H1 (cell line): ENCODE measurements at regions not wholly inside any gene's neighbourhood (a gene's known extent, or its start where the extent isn't known, plus 50 kb on each side); places are given as distances from the start of the nearest gene placed in this dataset.

Experiments
- CTCF ChIA-PET: fragments of 300-600 bp; sonication (Branson Sonifier 250); formaldehyde crosslinking; loops from one replicate; lab custom pipeline; 2021; ENCODE audit not compliant: partially characterized antibody; lab: Charles Lee
- POLR2A ChIA-PET: fragments of 300-600 bp; sonication (Branson Sonifier 250); formaldehyde crosslinking; loops from one replicate; lab custom pipeline; 2021; ENCODE audit warnings: inconsistent platforms; ENCODE audit not compliant: partially characterized antibody; lab: Charles Lee
- DNase-seq, 2 experiments: peaks; one replicate each; pipeline versions ENCODE4 v3.0.0 to v3.0.0-alpha.2; 2010 to 2022; ENCODE audit warnings: low spot score in 2 of 2, low read depth in 1 of 2, mixed read lengths in 1 of 2
- FAIRE-seq: peaks from 2 replicates; lab custom pipeline; 2011; peaks lifted over from hg19 to GRCh38; lab: Jason Lieb, UNC
- H2AFZ ChIP-seq: 2 replicates; pipeline ENCODE4 v1.8.1; 2012; ENCODE audit warnings: low read length, inconsistent platforms
- H2AK5ac ChIP-seq: 2 replicates; pipeline ENCODE4 v1.6.1; 2013; ENCODE audit warnings: low read depth, low read length
- H2BK120ac ChIP-seq: replicated peaks from 2 replicates; pipeline ENCODE3; 2013; ENCODE audit warnings: low read depth, low read length, inconsistent platforms
- H2BK12ac ChIP-seq: 2 replicates; pipeline ENCODE4 v1.6.1; 2013; ENCODE audit warnings: low read depth, low read length
- H2BK15ac ChIP-seq: 2 replicates; pipeline ENCODE4 v1.6.1; 2013; ENCODE audit warnings: low read length
- H2BK20ac ChIP-seq: 2 replicates; pipeline ENCODE4 v1.6.1; 2013; ENCODE audit warnings: low read length
- H2BK5ac ChIP-seq: 2 replicates; pipeline ENCODE4 v1.6.1; 2013; ENCODE audit warnings: low read depth, low read length
- H3K14ac ChIP-seq: 2 replicates; pipeline ENCODE4 v1.6.1; 2013; ENCODE audit warnings: inconsistent platforms; ENCODE audit not compliant: insufficient read length
- H3K18ac ChIP-seq: 2 replicates; pipeline ENCODE4 v1.6.1; 2013; ENCODE audit warnings: low read length; ENCODE audit errors: extremely low read depth
- H3K23ac ChIP-seq: 2 replicates; pipeline ENCODE4 v1.6.1; 2013; ENCODE audit warnings: inconsistent platforms; ENCODE audit not compliant: insufficient read length
- H3K23me2 ChIP-seq: 2 replicates; pipeline ENCODE4 v1.6.1; 2013; ENCODE audit warnings: low read depth, low read length
- H3K27ac ChIP-seq: 2 replicates; pipeline ENCODE4 v1.6.1; 2011; ENCODE audit warnings: low read depth, low read length, inconsistent platforms
- H3K27me3 ChIP-seq, 4 experiments: replicated peaks in 1 of 4; 1 replicate in 1 of 4; 2 replicates in 3 of 4; pipeline versions ENCODE4 v1.6.1 to v1.8.1; 2011 to 2013; ENCODE audit warnings: low read length in 3 of 4, mild to moderate bottlenecking in 3 of 4, inconsistent platforms in 2 of 4, mixed read lengths in 2 of 4, moderate library complexity in 1 of 4; ENCODE audit not compliant: control insufficient read depth in 3 of 4, insufficient read depth in 3 of 4; ENCODE audit errors: extremely low read depth in 1 of 4
- H3K36me3 ChIP-seq, 4 experiments: 2 replicates each; pipeline versions ENCODE4 v1.6.1 to v1.8.1; 2011 to 2013; ENCODE audit warnings: mild to moderate bottlenecking in 4 of 4, low read length in 3 of 4, moderate library complexity in 2 of 4, control low read depth in 1 of 4, inconsistent platforms in 1 of 4; ENCODE audit not compliant: insufficient read depth in 4 of 4, control insufficient read depth in 2 of 4
- H3K4ac ChIP-seq: replicated peaks from 2 replicates; pipeline ENCODE3; 2013; ENCODE audit warnings: low read length, low read depth, mixed read lengths, inconsistent platforms; ENCODE audit not compliant: insufficient read length
- H3K4me1 ChIP-seq, 4 experiments: replicated peaks in 1 of 4; 1 replicate in 1 of 4; 2 replicates in 3 of 4; pipeline versions ENCODE4 v1.6.1 to v1.8.1; 2011 to 2013; ENCODE audit warnings: low read length in 3 of 4, inconsistent platforms in 2 of 4, mixed read lengths in 1 of 4; ENCODE audit not compliant: insufficient read depth in 4 of 4, control insufficient read depth in 3 of 4
- H3K4me2 ChIP-seq, 2 experiments: 2 replicates each; pipeline versions ENCODE4 v1.6.1 to v1.8.1; 2011 to 2013; ENCODE audit warnings: low read depth in 2 of 2, low read length in 2 of 2, control low read depth in 1 of 2, inconsistent platforms in 1 of 2, mild to moderate bottlenecking in 1 of 2; ENCODE audit not compliant: insufficient read depth in 1 of 2
- H3K4me3 ChIP-seq, 4 experiments: fragments of 200-600, 300-600 bp in 1 of 4; sonication (generic), shearing (Covaris generic), sonication (Bioruptor Twin) in 1 of 4; 2 replicates each; pipeline versions ENCODE4 v1.5.1 to v1.8.1; 2011 to 2016; ENCODE audit warnings: low read length in 4 of 4, low read depth in 3 of 4, control low read depth in 2 of 4, inconsistent platforms in 2 of 4, mild to moderate bottlenecking in 2 of 4, mixed read lengths in 1 of 4, moderate library complexity in 1 of 4; ENCODE audit not compliant: insufficient read depth in 2 of 4; ENCODE audit errors: extremely low read depth in 1 of 4
- H3K56ac ChIP-seq: replicated peaks from 2 replicates; pipeline ENCODE3; 2013; ENCODE audit warnings: low read depth, mild to moderate bottlenecking, mixed read lengths, low read length, inconsistent platforms; ENCODE audit not compliant: insufficient read length
- H3K79me1 ChIP-seq: 2 replicates; pipeline ENCODE4 v1.6.1; 2013; ENCODE audit warnings: low read depth, low read length, control low read depth
- H3K79me2 ChIP-seq, 2 experiments: 2 replicates each; pipeline versions ENCODE4 v1.6.1 to v1.8.1; 2012 to 2013; ENCODE audit warnings: low read length in 2 of 2, mild to moderate bottlenecking in 2 of 2, inconsistent platforms in 1 of 2; ENCODE audit not compliant: insufficient read depth in 2 of 2, control insufficient read depth in 1 of 2
- H3K9ac ChIP-seq, 4 experiments: replicated peaks in 1 of 4; 1 replicate in 1 of 4; 2 replicates in 3 of 4; pipeline versions ENCODE4 v1.6.1 to v1.8.1; 2011 to 2013; ENCODE audit warnings: low read depth in 3 of 4, low read length in 3 of 4, control low read depth in 2 of 4, mild to moderate bottlenecking in 2 of 4, moderate library complexity in 2 of 4, inconsistent platforms in 1 of 4; ENCODE audit errors: extremely low read depth in 1 of 4
- H3K9me3 ChIP-seq, 2 experiments: 2 replicates each; pipeline versions ENCODE4 v1.6.1 to v1.8.1; 2012 to 2013; ENCODE audit warnings: mild to moderate bottlenecking in 2 of 2, moderate library complexity in 2 of 2, control low read depth in 1 of 2, inconsistent platforms in 1 of 2, low read depth in 1 of 2, low read length in 1 of 2, mixed read lengths in 1 of 2; ENCODE audit not compliant: insufficient read depth in 2 of 2
- H4K20me1 ChIP-seq, 2 experiments: replicated peaks in 1 of 2; 2 replicates each; pipeline versions ENCODE3 to v1.8.1; 2011 to 2013; ENCODE audit warnings: inconsistent platforms in 2 of 2, low read length in 2 of 2, mild to moderate bottlenecking in 1 of 2; ENCODE audit not compliant: insufficient read depth in 2 of 2, control insufficient read depth in 1 of 2
- H4K5ac ChIP-seq: 2 replicates; pipeline ENCODE4 v1.6.1; 2013; ENCODE audit warnings: low read length, low read depth, mixed read lengths, inconsistent platforms; ENCODE audit not compliant: insufficient read length
- H4K8ac ChIP-seq: 2 replicates; pipeline ENCODE4 v1.8.0; 2013; ENCODE audit warnings: mild to moderate bottlenecking, moderate library complexity, low read length, inconsistent platforms; ENCODE audit not compliant: insufficient read depth; ENCODE audit errors: extremely low read depth
- H4K91ac ChIP-seq: replicated peaks from 2 replicates; pipeline ENCODE3; 2013; ENCODE audit warnings: low read length, mixed read lengths, inconsistent platforms; ENCODE audit not compliant: insufficient read length
- BCL11A ChIP-seq, 2 experiments: IDR thresholded peaks; one replicate each; pipeline ENCODE4 v1.6.1; 2011; ENCODE audit warnings: low read depth in 2 of 2, low read length in 2 of 2, mild to moderate bottlenecking in 2 of 2
- CTCF ChIP-seq, 3 experiments: IDR thresholded peaks; 1 replicate in 2 of 3; 2 replicates in 1 of 3; pipeline versions ENCODE4 v1.5.1 to v1.6.1; 2011; ENCODE audit warnings: low read length in 3 of 3, mild to moderate bottlenecking in 3 of 3, inconsistent platforms in 2 of 3, low read depth in 1 of 3, moderate library complexity in 1 of 3; ENCODE audit not compliant: insufficient read depth in 1 of 3; ENCODE audit errors: control extremely low read depth in 1 of 3
- RAD21 ChIP-seq, 2 experiments: IDR thresholded peaks in 1 of 2; conservative IDR thresholded peaks in 1 of 2; 2 replicates each; pipeline ENCODE4 v1.6.1; 2011; ENCODE audit warnings: low read depth in 2 of 2, low read length in 2 of 2, improper control_type of control experiment in 1 of 2, inconsistent platforms in 1 of 2, mild to moderate bottlenecking in 1 of 2, moderate library complexity in 1 of 2
- WGBS, 2 experiments: shearing (Covaris generic) in 1 of 2; methylation state at CpG; one replicate each; pipeline versions ENCODE4 v1.1.6 to v1.1.7; 2013 to 2015; ENCODE audit warnings: low lambda C conversion rate in 2 of 2, mixed read lengths in 2 of 2, inconsistent platforms in 1 of 2, low coverage in 1 of 2, missing lambda C conversion rate in 1 of 2; ENCODE audit not compliant: insufficient replicate concordance in 2 of 2, insufficient coverage in 1 of 2, insufficient read length in 1 of 2; ENCODE audit errors: extremely low coverage in 1 of 2, missing lambda C conversion rate in 1 of 2; 5-methylcytosine and 5-hydroxymethylcytosine counted together

GRCh38 chr4:19486400-19486799, 765.3 kb upstream of the SLIT2 start:
- H4K91ac ChIP-seq, result no peak overlapping the region
- H2AFZ ChIP-seq, result no peak overlapping the region
- H3K14ac ChIP-seq, result no peak overlapping the region
- no peak overlapping the region for H4K5ac ChIP-seq
- no peaks in the 10 kb centered on the region for H3K23me2 ChIP-seq
- no peaks in the 10 kb centered on the region for H3K79me1 ChIP-seq
- H3K18ac ChIP-seq, result no peak overlapping the region
- H3K27ac ChIP-seq, result no peak overlapping the region
- H3K9me3 ChIP-seq, result no peaks in the 10 kb centered on the region
- H2BK15ac ChIP-seq, result no peak overlapping the region
- no peak for FAIRE-seq
- no peaks in the 10 kb centered on the region for H4K20me1 ChIP-seq
- no peak overlapping the region for H3K56ac ChIP-seq
- H2BK20ac ChIP-seq, result no peak overlapping the region
- H3K4me2 ChIP-seq, result no peak overlapping the region
- no peaks in the 10 kb centered on the region for H3K79me2 ChIP-seq
- no peak overlapping the region for H4K8ac ChIP-seq
- no peaks in the 10 kb centered on the region for H3K4me1 ChIP-seq
- TF ChIP-seq BCL11A (IDR thresholded peaks at IDR 0.05; ENCODE audit: low read depth in 2 of 2, low read length in 2 of 2) (no peak), CTCF (IDR thresholded peaks at IDR 0.05; ENCODE audit: control extremely low read depth in 1 of 3, insufficient read depth in 1 of 3, low read depth in 1 of 3, low read length in 3 of 3) (peak in 1 of 3 experiments; percentile 18; a peak in 2 of 4 replicates), RAD21 (IDR thresholded peaks at IDR 0.05 in 1 of 2, conservative IDR thresholded peaks at IDR 0.05 in 1 of 2; ENCODE audit: low read depth in 2 of 2, low read length in 2 of 2) (peak; percentile 43 to 53)
- no peak overlapping the region for H2BK120ac ChIP-seq
- no peaks in the 10 kb centered on the region for H3K36me3 ChIP-seq
- DNase-seq, result no peak
- H3K4me3 ChIP-seq, result no peak overlapping the region
- H3K4ac ChIP-seq, result no peak overlapping the region
- H3K27me3 ChIP-seq, result no peaks in the 10 kb centered on the region
- H3K9ac ChIP-seq, result no peak overlapping the region
- POLR2A ChIA-PET, result no interaction called here
- WGBS, 2 experiments, result 88% methylated on average over 3 of the region's 3 CpGs; no CpG with 5 or more reads in 1 of the 2 experiments
- H2BK12ac ChIP-seq, result no peak overlapping the region
- no peak overlapping the region for H2AK5ac ChIP-seq
- CTCF ChIA-PET, result no interaction called here
- no peak overlapping the region for H2BK5ac ChIP-seq
- H3K23ac ChIP-seq, result no peak overlapping the region
